AG04450 (cell line): ENCODE measurements at regions not wholly inside any gene's neighbourhood (a gene's known extent, or its start where the extent isn't known, plus 50 kb on each side); places are given as distances from the start of the nearest gene placed in this dataset.

Experiments
- CTCF ChIA-PET: fragments of 300-600, 350-600 bp; formaldehyde crosslinking; extraction: SDS; loops from one replicate; lab custom pipeline; 2022; ENCODE audit warnings: antibody characterized with exemption, inconsistent platforms; lab: Charles Lee
- POLR2A ChIA-PET: fragments of 350-600 bp; formaldehyde crosslinking; extraction: SDS; loops from one replicate; lab custom pipeline; 2021; ENCODE audit warnings: antibody characterized with exemption, inconsistent platforms; lab: Yijun Ruan, JAX
- DNase-seq: peaks from one replicate; pipeline ENCODE4 v3.0.0-alpha.2; 2011; ENCODE audit warnings: low read depth, low spot score
- H3K27ac ChIP-seq: one replicate; pipeline ENCODE4 v1.5.1; 2012; ENCODE audit warnings: low read depth, low read length, control low read depth
- H3K27me3 ChIP-seq: one replicate; pipeline ENCODE4 v1.6.0; 2012; ENCODE audit warnings: low read length; ENCODE audit not compliant: control insufficient read depth, insufficient read depth
- H3K4me3 ChIP-seq: 2 replicates; pipeline ENCODE4 v1.5.1; 2011; ENCODE audit warnings: mild to moderate bottlenecking, low read depth, low read length, control low read depth
- H3K9me3 ChIP-seq: 2 replicates; pipeline ENCODE4 v1.5.1; 2012; ENCODE audit warnings: low read length; ENCODE audit not compliant: control insufficient read depth, insufficient read depth
- CTCF ChIP-seq: IDR thresholded peaks from 2 replicates; pipeline ENCODE4 v1.5.1; 2011; ENCODE audit warnings: low read depth, low read length, control low read depth, inconsistent platforms

- H3K4me3 ChIP-seq, result no peak overlapping the region
- no peaks in the 10 kb centered on the region for H3K9me3 ChIP-seq
- no peak overlapping the region for H3K27ac ChIP-seq
- no peak for DNase-seq
- TF ChIP-seq CTCF, result no peak
- CTCF ChIA-PET, result interaction anchor here (1.4 kb wide), 1 partner anchor 9 kb away, joined by 5 read pairs; no protein-coding TSS in a partner anchor
- POLR2A ChIA-PET, result no interaction called here
- H3K27me3 ChIP-seq, result no peaks in the 10 kb centered on the region
These were observed 62.6 kb upstream of the KLHL13 start for GRCh38 chrX:118179161-118179560.

GRCh38 chrX:118179718-118180117 is 63.1 kb upstream of the KLHL13 start:
- CTCF ChIA-PET, result interaction anchor here (1.4 kb wide), 1 partner anchor 10 kb away, joined by 5 read pairs; no protein-coding TSS in a partner anchor
- Histone ChIP-seq H3K27ac (no peak overlapping the region), H3K4me3 (no peak overlapping the region), H3K9me3 (no peaks in the 10 kb centered on the region), H3K27me3 (no peaks in the 10 kb centered on the region)
- POLR2A ChIA-PET, result no interaction called here
- no peak for DNase-seq
- TF ChIP-seq CTCF, result no peak

GRCh38 chrX:118181030-118181429 is 64.4 kb upstream of the KLHL13 start:
- TF ChIP-seq CTCF, result no peak
- no peak for DNase-seq
- Histone ChIP-seq H3K9me3 (no peaks in the 10 kb centered on the region), H3K27me3 (no peaks in the 10 kb centered on the region), H3K27ac (no peak overlapping the region), H3K4me3 (no peak overlapping the region)
- CTCF ChIA-PET, result no interaction called here
- POLR2A ChIA-PET, result no interaction called here

- ChIA-PET CTCF (no interaction called here), POLR2A (no interaction called here)
- no peak for TF ChIP-seq CTCF
- Histone ChIP-seq H3K27ac (no peak overlapping the region), H3K4me3 (no peak overlapping the region), H3K27me3 (no peaks in the 10 kb centered on the region), H3K9me3 (no peaks in the 10 kb centered on the region)
- DNase-seq, result no peak
These were observed 65.4 kb upstream of the KLHL13 start for GRCh38 chrX:118182025-118182424.

- POLR2A ChIA-PET, result no interaction called here
These were observed 66.1 kb upstream of the KLHL13 start for GRCh38 chrX:118182681-118183080.

More at GRCh38 chrX:118182681-118183080, 66.1 kb upstream of the KLHL13 start:
- Histone ChIP-seq H3K4me3 (no peak overlapping the region), H3K27me3 (no peaks in the 10 kb centered on the region), H3K9me3 (no peaks in the 10 kb centered on the region), H3K27ac (no peak overlapping the region)
- CTCF ChIA-PET, result no interaction called here
- DNase-seq, result no peak
- TF ChIP-seq CTCF, result no peak
